Activated CD4-positive, alpha-beta T cell treated with anti-CD3 and anti-CD28 coated beads, Interleukin-2, amount 50 U/mL, for 48 hours (primary cell): ENCODE measurements at regions not wholly inside any gene's neighbourhood (a gene's known extent, or its start where the extent isn't known, plus 50 kb on each side); places are given as distances from the start of the nearest gene placed in this dataset.
A peak's percentile ranks its signal among the peaks of the same experiment; 100 is the strongest.

Experiments
- DNase-seq, 2 experiments: peaks; one replicate each; pipeline ENCODE4 v3.0.0-alpha.2; 2020

- DNase-seq, result no peak
Observed at GRCh38 chr9:21565155-21565554, 83.0 kb upstream of the IFNE start.

GRCh38 chr9:21567926-21568325, 85.8 kb upstream of the IFNE start:
- no peak for DNase-seq

GRCh38 chr9:21568484-21568883, 86.4 kb upstream of the IFNE start:
- DNase-seq, result no peak

- DNase-seq, result no peak
Observed at GRCh38 chr9:21569721-21570120, 87.6 kb upstream of the IFNE start.

- DNase-seq, result no peak
Observed at GRCh38 chr9:21570643-21571275, 88.6 kb upstream of the IFNE start.

GRCh38 chr9:21574261-21574660, 92.1 kb upstream of the IFNE start:
- no peak for DNase-seq

GRCh38 chr9:21576331-21577189, 94.4 kb upstream of the IFNE start:
- peak; percentile 34 to 54 for DNase-seq

- no peak for DNase-seq
Observed at GRCh38 chr9:21579247-21579671, 97.1 kb upstream of the IFNE start.

- no peak for DNase-seq
Observed at GRCh38 chr9:21579743-21580142, 97.6 kb upstream of the IFNE start.

GRCh38 chr9:21580636-21581378, 98.7 kb upstream of the IFNE start:
- DNase-seq, result no peak

- no peak for DNase-seq
Observed at GRCh38 chr9:21583628-21584377, 101.7 kb upstream of the IFNE start.

- DNase-seq, result no peak
Observed at GRCh38 chr9:21584890-21585289, 102.8 kb upstream of the IFNE start.

- DNase-seq, result no peak
Observed at GRCh38 chr9:21585756-21586752, 103.9 kb upstream of the IFNE start.

- no peak for DNase-seq
Observed at GRCh38 chr9:21589344-21590056, 107.4 kb upstream of the IFNE start.

GRCh38 chr9:21590058-21590996, 108.2 kb upstream of the IFNE start:
- no peak for DNase-seq

GRCh38 chr9:21591221-21592062, 109.3 kb upstream of the IFNE start:
- peak; percentile 60 to 72 for DNase-seq

- DNase-seq, result no peak
Observed at GRCh38 chr9:21592063-21592338, 109.9 kb upstream of the IFNE start.

GRCh38 chr9:21597284-21597683, 115.2 kb upstream of the IFNE start:
- DNase-seq, result no peak

- no peak for DNase-seq
Observed at GRCh38 chr9:21598749-21599148, 116.6 kb upstream of the IFNE start.
